ENCODE measurements at regions not wholly inside any gene's neighbourhood (a gene's known extent, or its start where the extent isn't known, plus 50 kb on each side); places are given as distances from the start of the nearest gene placed in this dataset.

GRCh38 chr4:126738527-126738923 lies 894.2 kb upstream of the INTU start:
- DNase-seq = no peak
- H3K27me3 ChIP-seq = no peaks in the 10 kb centered on the region
- no peaks in the 10 kb centered on the region for H3K9me3 ChIP-seq
- H3K36me3 ChIP-seq = no peaks in the 10 kb centered on the region
- no peak overlapping the region for H3K4me3 ChIP-seq

- Histone ChIP-seq H3K4me3 (no peak overlapping the region), H3K27me3 (no peaks in the 10 kb centered on the region), H3K9me3 (no peaks in the 10 kb centered on the region), H3K36me3 (no peaks in the 10 kb centered on the region)
- no peak for DNase-seq
Measured at GRCh38 chr4:126738926-126739325, 893.8 kb upstream of the INTU start.

GRCh38 chr4:126740687-126741086 lies 892.1 kb upstream of the INTU start:
- no peaks in the 10 kb centered on the region for H3K9me3 ChIP-seq
- H3K4me3 ChIP-seq = no peak overlapping the region
- H3K36me3 ChIP-seq = no peaks in the 10 kb centered on the region
- DNase-seq = no peak
- no peaks in the 10 kb centered on the region for H3K27me3 ChIP-seq

- H3K27me3 ChIP-seq = no peaks in the 10 kb centered on the region
- H3K4me3 ChIP-seq = no peak overlapping the region
- H3K9me3 ChIP-seq = peaks cover 7% of the 10 kb centered on the region; the same call in 1 of the 2 replicates
- H3K36me3 ChIP-seq = no peaks in the 10 kb centered on the region
- no peak for DNase-seq
Measured at GRCh38 chr4:126742048-126742447, 890.7 kb upstream of the INTU start.

- no peak for DNase-seq
- peaks cover 7% of the 10 kb centered on the region; the same call in 1 of the 2 replicates for H3K9me3 ChIP-seq
Measured at GRCh38 chr4:126742885-126743284, 889.9 kb upstream of the INTU start.

GRCh38 chr4:126748736-126749135 lies 884.0 kb upstream of the INTU start:
- Histone ChIP-seq H3K27me3 (no peaks in the 10 kb centered on the region), H3K4me3 (no peak overlapping the region), H3K9me3 (peaks cover 9% of the 10 kb centered on the region; the same call in 1 of the 2 replicates), H3K36me3 (no peaks in the 10 kb centered on the region)
- DNase-seq = no peak

More at GRCh38 chr4:126742885-126743284, 889.9 kb upstream of the INTU start:
- Histone ChIP-seq H3K4me3 (no peak overlapping the region), H3K27me3 (no peaks in the 10 kb centered on the region), H3K36me3 (no peaks in the 10 kb centered on the region)

- Histone ChIP-seq H3K27me3 (no peaks in the 10 kb centered on the region), H3K9me3 (peaks cover 9% of the 10 kb centered on the region; the same call in 1 of the 2 replicates), H3K4me3 (no peak overlapping the region), H3K36me3 (no peaks in the 10 kb centered on the region)
- no peak for DNase-seq
Measured at GRCh38 chr4:126750723-126751122, 882.0 kb upstream of the INTU start.

- Histone ChIP-seq H3K9me3 (peaks cover 2% of the 10 kb centered on the region; the same call in 1 of the 2 replicates), H3K4me3 (no peak overlapping the region), H3K36me3 (no peaks in the 10 kb centered on the region), H3K27me3 (no peaks in the 10 kb centered on the region)
- no peak for DNase-seq
Measured at GRCh38 chr4:126752126-126752525, 880.6 kb upstream of the INTU start.

GRCh38 chr4:126752702-126753101 lies 880.1 kb upstream of the INTU start:
- H3K4me3 ChIP-seq = no peak overlapping the region
- DNase-seq = no peak
- H3K9me3 ChIP-seq = peaks cover 2% of the 10 kb centered on the region; the same call in 1 of the 2 replicates
- no peaks in the 10 kb centered on the region for H3K27me3 ChIP-seq
- H3K36me3 ChIP-seq = no peaks in the 10 kb centered on the region

- no peak for DNase-seq
- Histone ChIP-seq H3K36me3 (no peaks in the 10 kb centered on the region), H3K27me3 (no peaks in the 10 kb centered on the region), H3K9me3 (no peaks in the 10 kb centered on the region), H3K4me3 (no peak overlapping the region)
Measured at GRCh38 chr4:126753592-126753991, 879.2 kb upstream of the INTU start.

GRCh38 chr4:126755506-126755905 lies 877.3 kb upstream of the INTU start:
- no peak for DNase-seq
- no peaks in the 10 kb centered on the region for H3K36me3 ChIP-seq

GRCh38 chr4:126756050-126756829 lies 876.5 kb upstream of the INTU start:
- H3K4me3 ChIP-seq = no peak overlapping the region
- H3K9me3 ChIP-seq = no peaks in the 10 kb centered on the region
- no peaks in the 10 kb centered on the region for H3K27me3 ChIP-seq
- H3K36me3 ChIP-seq = no peaks in the 10 kb centered on the region
- DNase-seq = no peak

More at GRCh38 chr4:126755506-126755905, 877.3 kb upstream of the INTU start:
- H3K4me3 ChIP-seq = no peak overlapping the region
- no peaks in the 10 kb centered on the region for H3K27me3 ChIP-seq
- H3K9me3 ChIP-seq = no peaks in the 10 kb centered on the region

- H3K4me3 ChIP-seq = no peak overlapping the region
- no peaks in the 10 kb centered on the region for H3K36me3 ChIP-seq
- no peaks in the 10 kb centered on the region for H3K9me3 ChIP-seq
- no peaks in the 10 kb centered on the region for H3K27me3 ChIP-seq
- no peak for DNase-seq
Measured at GRCh38 chr4:126757219-126757618, 875.5 kb upstream of the INTU start.

GRCh38 chr4:126758493-126758892 lies 874.3 kb upstream of the INTU start:
- Histone ChIP-seq H3K36me3 (no peaks in the 10 kb centered on the region), H3K4me3 (no peak overlapping the region), H3K27me3 (no peaks in the 10 kb centered on the region), H3K9me3 (no peaks in the 10 kb centered on the region; the same call in 1 of the 2 replicates)
- DNase-seq = no peak

GRCh38 chr4:126761947-126762662 lies 870.7 kb upstream of the INTU start:
- H3K27me3 ChIP-seq = no peaks in the 10 kb centered on the region
- no peak for DNase-seq
- H3K36me3 ChIP-seq = no peaks in the 10 kb centered on the region
- no peak overlapping the region for H3K4me3 ChIP-seq
- no peaks in the 10 kb centered on the region; the same call in 1 of the 2 replicates for H3K9me3 ChIP-seq

GRCh38 chr4:126762663-126763247 lies 870.0 kb upstream of the INTU start:
- no peak for DNase-seq
- Histone ChIP-seq H3K36me3 (no peaks in the 10 kb centered on the region), H3K9me3 (no peaks in the 10 kb centered on the region; the same call in 1 of the 2 replicates), H3K27me3 (no peaks in the 10 kb centered on the region), H3K4me3 (no peak overlapping the region)

GRCh38 chr4:126766241-126766640 lies 866.5 kb upstream of the INTU start:
- Histone ChIP-seq H3K27me3 (no peaks in the 10 kb centered on the region), H3K9me3 (no peaks in the 10 kb centered on the region; the same call in 1 of the 2 replicates), H3K36me3 (no peaks in the 10 kb centered on the region), H3K4me3 (no peak overlapping the region)
- peak; percentile 79 for DNase-seq
